Upper lobe of right lung (tissue), 1 donor: ENCODE measurements at regions not wholly inside any gene's neighbourhood (a gene's known extent, or its start where the extent isn't known, plus 50 kb on each side); places are given as distances from the start of the nearest gene placed in this dataset.

Source experiments
- ATAC-seq: fragments of 200-7000 bp; cut with Tn5 transposase; one replicate; pipeline ENCODE4 v1.9.1; 2020; ENCODE audit warnings: mild to moderate bottlenecking, moderate library complexity
- DNase-seq: peaks from one replicate; pipeline ENCODE4 v3.0.0-alpha.2; 2020
- H3K27ac ChIP-seq: fragments of 200-600 bp; one replicate; pipeline ENCODE4 v1.8.0; 2022
- H3K27me3 ChIP-seq: fragments of 200-600 bp; one replicate; pipeline ENCODE4 v1.8.0; 2022; ENCODE audit warnings: mild to moderate bottlenecking
- H3K36me3 ChIP-seq: fragments of 200-600 bp; one replicate; pipeline ENCODE4 v1.8.0; 2022
- H3K4me1 ChIP-seq: fragments of 200-600 bp; one replicate; pipeline ENCODE4 v1.8.0; 2022
- H3K4me3 ChIP-seq: fragments of 200-600 bp; one replicate; pipeline ENCODE4 v1.8.0; 2022; ENCODE audit warnings: mild to moderate bottlenecking
- H3K9me3 ChIP-seq: fragments of 200-600 bp; one replicate; pipeline ENCODE4 v1.8.0; 2022
- CTCF ChIP-seq: fragments of 200-600 bp; IDR thresholded peaks from one replicate; pipeline ENCODE4 v1.8.0; 2022; ENCODE audit warnings: antibody characterized with exemption
- intact Hi-C: fragments of 100-400 bp; cut with DNase I; formaldehyde crosslinking; loops from one replicate; pipeline ENCODE4 v1.11.0; 2022
- donor health status: DM: no; HTN: yes; CAD: no; lungs with severe emphysema.

DNA sequence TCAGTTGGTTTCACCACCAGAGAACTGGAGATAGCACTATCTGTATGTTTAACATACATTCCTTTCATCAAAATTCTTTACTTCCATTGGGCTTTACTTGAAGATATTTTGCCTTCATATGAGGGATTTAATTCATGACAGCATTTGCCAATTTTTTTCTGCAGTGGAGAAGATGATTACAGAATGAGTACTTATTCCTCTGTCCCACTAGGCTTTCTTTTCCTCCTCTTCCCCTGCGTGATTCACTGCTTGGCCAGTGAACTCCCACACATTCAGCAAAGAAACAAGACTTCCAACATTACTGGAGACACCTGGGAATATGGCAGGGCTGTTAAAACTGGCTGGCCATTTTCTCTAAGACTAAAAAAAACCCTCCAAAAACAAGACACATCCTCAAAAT is 425.8 kb upstream of the KCNH7 start:
- no peak overlapping the region for H3K4me3 ChIP-seq
- H3K4me1 ChIP-seq, result no peaks in the 10 kb centered on the region
- H3K27me3 ChIP-seq, result no peaks in the 10 kb centered on the region
- ATAC-seq (no peak), DNase-seq (no peak)
- H3K36me3 ChIP-seq, result no peaks in the 10 kb centered on the region
- intact Hi-C loops, result no loop called here
- TF ChIP-seq CTCF, result no peak
- H3K9me3 ChIP-seq, result no peaks in the 10 kb centered on the region
- H3K27ac ChIP-seq, result no peak overlapping the region

- Histone ChIP-seq H3K36me3 (no peaks in the 10 kb centered on the region), H3K27me3 (no peaks in the 10 kb centered on the region), H3K4me3 (no peak overlapping the region), H3K27ac (no peak overlapping the region), H3K4me1 (no peaks in the 10 kb centered on the region), H3K9me3 (no peaks in the 10 kb centered on the region)
- intact Hi-C loops, result no loop called here
- ATAC-seq (no peak), DNase-seq (no peak)
- TF ChIP-seq CTCF, result no peak
These were observed 420.9 kb upstream of the KCNH7 start for GRCh38 chr2:163259489-163259888.

GRCh38 chr2:163255086-163255485 is 416.5 kb upstream of the KCNH7 start:
- no peak for ATAC-seq
- H3K27me3 ChIP-seq, result no peaks in the 10 kb centered on the region
- intact Hi-C loops, result no loop called here
- DNase-seq, result no peak
- no peak overlapping the region for H3K4me3 ChIP-seq
- no peaks in the 10 kb centered on the region for H3K36me3 ChIP-seq
- no peaks in the 10 kb centered on the region for H3K4me1 ChIP-seq
- no peak for TF ChIP-seq CTCF
- H3K9me3 ChIP-seq, result no peaks in the 10 kb centered on the region
- H3K27ac ChIP-seq, result no peak overlapping the region

DNA sequence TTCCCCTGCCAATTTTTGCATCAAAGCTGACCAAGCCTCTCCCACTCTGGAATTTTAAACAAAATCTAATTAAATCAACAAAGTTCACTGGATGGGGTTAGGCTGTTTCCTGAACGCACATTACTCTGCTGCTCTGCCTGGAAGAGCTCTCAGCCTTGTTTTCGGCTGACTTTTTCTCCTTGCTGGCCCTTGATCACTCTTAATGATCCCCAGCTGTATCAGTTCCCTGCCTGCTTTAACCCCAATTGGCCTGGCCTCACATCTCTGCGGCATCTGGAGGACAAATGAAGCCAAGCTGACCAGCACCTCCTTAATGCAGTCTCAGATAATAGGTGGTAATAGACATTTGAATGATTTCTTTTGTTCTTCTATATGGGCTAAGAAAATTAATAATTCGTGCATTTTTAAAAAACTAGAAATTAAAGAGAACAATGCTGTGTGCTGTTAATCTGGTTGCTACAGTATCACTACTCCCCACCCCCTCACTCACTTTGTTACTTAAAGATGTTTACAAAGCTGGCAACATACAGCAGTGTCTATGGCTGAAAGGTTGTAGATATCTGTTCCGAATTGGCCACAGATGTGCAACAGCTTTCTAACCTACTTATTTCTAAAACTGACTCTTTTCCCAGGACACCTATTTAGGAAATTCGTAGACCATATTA is 415.2 kb upstream of the KCNH7 start:
- Histone ChIP-seq H3K4me3 (no peak overlapping the region), H3K36me3 (no peaks in the 10 kb centered on the region), H3K9me3 (no peaks in the 10 kb centered on the region), H3K27me3 (no peaks in the 10 kb centered on the region), H3K27ac (no peak overlapping the region), H3K4me1 (no peaks in the 10 kb centered on the region)
- ATAC-seq, result no peak
- intact Hi-C loops, result no loop called here
- no peak for DNase-seq
- no peak for TF ChIP-seq CTCF

DNA sequence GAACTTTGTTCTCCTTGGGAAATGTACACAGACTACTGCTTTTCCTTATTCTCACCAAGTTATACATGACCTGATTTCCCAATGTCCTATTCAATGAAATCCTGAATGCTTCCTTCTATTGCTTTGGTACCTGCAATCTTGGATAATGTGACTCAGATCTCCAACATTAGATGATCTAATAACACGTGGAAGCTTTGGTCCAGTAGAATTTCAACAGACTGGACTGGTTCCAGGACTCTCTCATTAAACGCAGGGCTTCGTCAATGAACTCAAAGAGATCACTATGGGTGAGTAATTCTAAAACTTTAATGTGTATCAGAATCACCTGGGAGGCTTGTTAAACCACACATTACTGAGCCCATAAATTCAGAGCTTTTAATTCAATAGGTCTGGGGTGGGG is 413.6 kb upstream of the KCNH7 start:
- ATAC-seq (no peak), DNase-seq (no peak)
- intact Hi-C loops, result no loop called here
- Histone ChIP-seq H3K27me3 (no peaks in the 10 kb centered on the region), H3K9me3 (no peaks in the 10 kb centered on the region), H3K4me3 (no peak overlapping the region), H3K27ac (no peak overlapping the region), H3K4me1 (no peaks in the 10 kb centered on the region), H3K36me3 (no peaks in the 10 kb centered on the region)
- TF ChIP-seq CTCF, result no peak
